ENCODE measurements at regions not wholly inside any gene's neighbourhood (a gene's known extent, or its start where the extent isn't known, plus 50 kb on each side); places are given as distances from the start of the nearest gene placed in this dataset.

- TF ChIP-seq TEAD4 (IDR thresholded peaks at IDR 0.05; ENCODE audit: borderline replicate concordance, insufficient read depth), result no peak
- TF ChIP-seq JUND (IDR thresholded peaks at IDR 0.05), result no peak
- TF ChIP-seq SMC3 (IDR thresholded peaks at IDR 0.05; ENCODE audit: low read depth, low read length), result no peak
- TF ChIP-seq CTCF (IDR thresholded peaks at IDR 0.05), result no peak
- TF ChIP-seq RAD21 (IDR thresholded peaks at IDR 0.05; ENCODE audit: low read length), result no peak
- no peak for TF ChIP-seq CHD2 (IDR thresholded peaks at IDR 0.05; ENCODE audit: low read length, partially characterized antibody)
These were observed 388.7 kb upstream of the MGMT start for GRCh38 chr10:129078346-129078745.
